K562 (cell line): ENCODE measurements at regions not wholly inside any gene's neighbourhood (a gene's known extent, or its start where the extent isn't known, plus 50 kb on each side); places are given as distances from the start of the nearest gene placed in this dataset.

Experiments used
- FOXJ2 ChIP-seq: fragments of 200-800 bp; sonication (Bioruptor generic); IDR thresholded peaks from 2 replicates; pipeline ENCODE4 v1.6.1; 2016; ENCODE audit warnings: missing genetic modification characterization, missing compliant biosample characterization
- FOXK2 ChIP-seq, 2 experiments: fragments of 450-650 bp; IDR thresholded peaks in 1 of 2; conservative IDR thresholded peaks in 1 of 2; 2 replicates each; pipeline ENCODE4 v1.6.1; 2016; ENCODE audit warnings: low read depth in 2 of 2, mild to moderate bottlenecking in 1 of 2
- JUND ChIP-seq, 2 experiments: IDR thresholded peaks; 2 replicates in 1 of 2; 3 replicates in 1 of 2; pipeline ENCODE4 v1.6.1; 2011; ENCODE audit warnings: borderline replicate concordance in 2 of 2, low read depth in 2 of 2, low read length in 2 of 2, improper control_type of control experiment in 1 of 2, missing biosample characterization in 1 of 2, missing genetic modification characterization in 1 of 2, missing genetic modification reagents in 1 of 2
- L3MBTL2 ChIP-seq: fragments of 450-650 bp; IDR thresholded peaks from 2 replicates; pipeline ENCODE4 v1.6.1; 2016; ENCODE audit warnings: mild to moderate bottlenecking, moderate library complexity
- MAFK ChIP-seq: IDR thresholded peaks from 2 replicates; pipeline ENCODE4 v1.6.1; 2011; ENCODE audit warnings: low read length, improper control_type of control experiment
- NONO ChIP-seq, 2 experiments: fragments of 200-400 bp in 1 of 2; fragments of 450-650 bp in 1 of 2; formaldehyde crosslinking in 1 of 2; IDR thresholded peaks; 2 replicates each; pipeline ENCODE4 v1.6.1; 2017; ENCODE audit warnings: low read depth in 2 of 2, mild to moderate bottlenecking in 2 of 2, moderate library complexity in 2 of 2, low read length in 1 of 2
- SMAD4 ChIP-seq: fragments of 250-450 bp; sonication (Bioruptor Pico); conservative IDR thresholded peaks from 2 replicates; pipeline ENCODE4 v1.8.0; 2021; ENCODE audit warnings: inconsistent platforms, mild to moderate bottlenecking, moderate library complexity
- SMARCE1 ChIP-seq: fragments of 450-650 bp; IDR thresholded peaks from 2 replicates; pipeline ENCODE4 v1.7.1; 2016; ENCODE audit warnings: mild to moderate bottlenecking
- SNIP1 ChIP-seq: fragments of 450-650 bp; IDR thresholded peaks from 2 replicates; pipeline ENCODE4 v1.7.1; 2017; ENCODE audit warnings: low read depth, mild to moderate bottlenecking
- ZNF316 ChIP-seq: fragments of 450-650 bp; IDR thresholded peaks from 2 replicates; pipeline ENCODE4 v1.6.1; 2016
- ZNF696 ChIP-seq: fragments of 250-450 bp; sonication (Bioruptor Pico); conservative IDR thresholded peaks from 2 replicates; pipeline ENCODE4 v1.4.0; 2020; ENCODE audit warnings: mild to moderate bottlenecking, moderate library complexity
- TF ChIP-seq, protein P1 (sequence below): fragments of 450-650 bp; IDR thresholded peaks from 2 replicates; pipeline ENCODE4 v1.6.1; 2016
- TF ChIP-seq, protein P2 (sequence below), 2 experiments: IDR thresholded peaks in 1 of 2; conservative IDR thresholded peaks in 1 of 2; 2 replicates each; pipeline ENCODE4 v1.6.1; 2016; ENCODE audit warnings: low read depth in 2 of 2, mild to moderate bottlenecking in 1 of 2, missing compliant biosample characterization in 1 of 2, missing genetic modification characterization in 1 of 2, moderate library complexity in 1 of 2
- TF ChIP-seq, protein P3 (sequence below): fragments of 200-800 bp; sonication (Bioruptor generic); IDR thresholded peaks from 2 replicates; pipeline ENCODE4 v1.6.1; 2017; ENCODE audit warnings: missing genetic modification characterization, missing compliant biosample characterization

DNA sequence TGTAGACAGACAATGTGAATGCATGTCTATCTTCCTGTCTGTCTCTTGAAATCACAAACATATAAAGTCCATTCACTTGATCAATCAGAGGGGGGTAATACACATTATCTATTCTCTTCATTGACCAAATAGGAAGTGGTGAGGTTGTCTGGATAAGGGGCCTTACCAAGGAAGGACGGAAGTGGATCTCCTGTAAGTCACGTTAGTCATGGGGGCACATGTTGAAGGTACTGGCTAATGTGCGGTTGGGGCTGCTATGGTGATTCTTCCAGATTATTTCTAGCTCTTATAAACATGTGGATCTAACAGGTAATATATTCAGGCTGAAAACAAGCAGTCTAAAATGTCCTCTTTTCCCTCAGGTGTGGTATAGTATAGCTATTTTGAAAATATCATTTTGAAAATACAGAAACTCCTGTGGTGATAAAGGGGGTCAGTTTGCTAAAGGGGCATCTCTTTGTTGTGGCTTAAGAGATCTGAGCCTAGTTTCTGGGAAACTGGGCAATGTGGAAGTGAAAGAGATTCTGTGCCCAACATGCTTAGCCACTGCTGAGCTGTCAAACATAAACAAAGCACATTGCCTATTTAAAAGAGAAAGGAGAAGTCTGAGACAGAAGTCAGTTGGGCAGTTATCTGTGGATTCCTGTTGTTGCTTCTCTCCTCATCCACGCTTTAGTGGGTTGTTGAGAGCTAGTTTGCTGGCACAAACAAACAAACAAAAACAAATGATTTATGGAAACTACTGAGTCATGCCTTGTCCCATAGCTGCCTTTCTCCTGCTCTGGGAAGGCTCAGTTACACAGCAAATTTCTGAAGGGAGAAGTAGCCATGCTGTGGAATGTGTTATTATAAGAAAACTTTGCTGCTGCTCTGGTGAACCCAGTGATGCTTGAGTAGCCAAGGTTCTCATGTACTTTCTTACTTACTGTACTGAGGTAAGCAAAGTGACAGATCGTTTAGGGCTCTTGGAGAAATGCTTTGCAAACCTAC lies 166.9 kb downstream of the HLX start (continued):
- TF ChIP-seq ZNF696 (CRISPR knock-in tag) (no peak), NONO (IDR thresholded peaks at IDR 0.05; ENCODE audit: low read depth in 2 of 2, low read length in 1 of 2) (no peak), SMAD4 (CRISPR knock-in tag) (peak; percentile 18; the same call in 1 of the 2 replicates), L3MBTL2 (peak; percentile 36; the same call in 1 of the 2 replicates), SNIP1 (no peak), FOXK2 (conservative IDR thresholded peaks at IDR 0.05 in 1 of 2, IDR thresholded peaks at IDR 0.05 in 1 of 2; ENCODE audit: low read depth in 2 of 2) (peak in 1 of 2 experiments; percentile 31; a peak in 1 of 4 replicates), SMARCE1 (peak; percentile 19; the same call in 1 of the 2 replicates), ZNF316 (peak; percentile 32; the same call in 1 of the 2 replicates), JUND (IDR thresholded peaks at IDR 0.05; ENCODE audit: borderline replicate concordance, low read depth, low read length) (no peak), JUND (tag; IDR thresholded peaks at IDR 0.05; ENCODE audit: borderline replicate concordance, low read depth, low read length) (peak; percentile 17; the same call in 1 of the 3 replicates), FOXJ2 (tag) (peak; percentile 49; the same call in 1 of the 2 replicates), MAFK (peak; percentile 61)
- TF ChIP-seq, protein P1, sequence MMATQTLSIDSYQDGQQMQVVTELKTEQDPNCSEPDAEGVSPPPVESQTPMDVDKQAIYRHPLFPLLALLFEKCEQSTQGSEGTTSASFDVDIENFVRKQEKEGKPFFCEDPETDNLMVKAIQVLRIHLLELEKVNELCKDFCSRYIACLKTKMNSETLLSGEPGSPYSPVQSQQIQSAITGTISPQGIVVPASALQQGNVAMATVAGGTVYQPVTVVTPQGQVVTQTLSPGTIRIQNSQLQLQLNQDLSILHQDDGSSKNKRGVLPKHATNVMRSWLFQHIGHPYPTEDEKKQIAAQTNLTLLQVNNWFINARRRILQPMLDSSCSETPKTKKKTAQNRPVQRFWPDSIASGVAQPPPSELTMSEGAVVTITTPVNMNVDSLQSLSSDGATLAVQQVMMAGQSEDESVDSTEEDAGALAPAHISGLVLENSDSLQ: peak; percentile 60
- TF ChIP-seq, protein P2, sequence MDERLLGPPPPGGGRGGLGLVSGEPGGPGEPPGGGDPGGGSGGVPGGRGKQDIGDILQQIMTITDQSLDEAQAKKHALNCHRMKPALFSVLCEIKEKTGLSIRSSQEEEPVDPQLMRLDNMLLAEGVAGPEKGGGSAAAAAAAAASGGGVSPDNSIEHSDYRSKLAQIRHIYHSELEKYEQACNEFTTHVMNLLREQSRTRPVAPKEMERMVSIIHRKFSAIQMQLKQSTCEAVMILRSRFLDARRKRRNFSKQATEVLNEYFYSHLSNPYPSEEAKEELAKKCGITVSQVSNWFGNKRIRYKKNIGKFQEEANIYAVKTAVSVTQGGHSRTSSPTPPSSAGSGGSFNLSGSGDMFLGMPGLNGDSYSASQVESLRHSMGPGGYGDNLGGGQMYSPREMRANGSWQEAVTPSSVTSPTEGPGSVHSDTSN (CRISPR knock-in tag; IDR thresholded peaks at IDR 0.05; ENCODE audit: low read depth): no peak
- TF ChIP-seq, protein P2 (tag; conservative IDR thresholded peaks at IDR 0.05; ENCODE audit: low read depth): peak; percentile 27; the same call in 1 of the 2 replicates
- TF ChIP-seq, protein P3, sequence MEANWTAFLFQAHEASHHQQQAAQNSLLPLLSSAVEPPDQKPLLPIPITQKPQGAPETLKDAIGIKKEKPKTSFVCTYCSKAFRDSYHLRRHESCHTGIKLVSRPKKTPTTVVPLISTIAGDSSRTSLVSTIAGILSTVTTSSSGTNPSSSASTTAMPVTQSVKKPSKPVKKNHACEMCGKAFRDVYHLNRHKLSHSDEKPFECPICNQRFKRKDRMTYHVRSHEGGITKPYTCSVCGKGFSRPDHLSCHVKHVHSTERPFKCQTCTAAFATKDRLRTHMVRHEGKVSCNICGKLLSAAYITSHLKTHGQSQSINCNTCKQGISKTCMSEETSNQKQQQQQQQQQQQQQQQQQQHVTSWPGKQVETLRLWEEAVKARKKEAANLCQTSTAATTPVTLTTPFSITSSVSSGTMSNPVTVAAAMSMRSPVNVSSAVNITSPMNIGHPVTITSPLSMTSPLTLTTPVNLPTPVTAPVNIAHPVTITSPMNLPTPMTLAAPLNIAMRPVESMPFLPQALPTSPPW (CRISPR knock-in tag): no peak; the same call in 1 of the 2 replicates
